HG02943 (cell line): ENCODE measurements at regions not wholly inside any gene's neighbourhood (a gene's known extent, or its start where the extent isn't known, plus 50 kb on each side); places are given as distances from the start of the nearest gene placed in this dataset.
"Not testable (repeated sequence)": the region's sequence is repeated elsewhere in the genome, so short reads cannot be mapped to it uniquely, and the experiment has no call there.

ENCODE experiments used
- ATAC-seq: cut with Tn5 transposase; IDR thresholded peaks from one replicate; pipeline ENCODE4 v1.9.1; 2021; ENCODE audit warnings: mild to moderate bottlenecking, low read depth, moderate library complexity; ENCODE audit not compliant: unreplicated experiment

GRCh38 chr1:90826024-90826423, 108.9 kb upstream of the BARHL2 start:
- no peak for ATAC-seq

- ATAC-seq: no peak
Observed at GRCh38 chr1:90824551-90824950, 107.4 kb upstream of the BARHL2 start.

GRCh38 chr1:90823686-90824085, 106.6 kb upstream of the BARHL2 start:
- no peak for ATAC-seq

GRCh38 chr1:90821788-90822359, 104.8 kb upstream of the BARHL2 start:
- ATAC-seq: no peak

- no peak for ATAC-seq
Observed at GRCh38 chr1:90821152-90821787, 104.2 kb upstream of the BARHL2 start.

- ATAC-seq: no peak
Observed at GRCh38 chr1:90820745-90821144, 103.6 kb upstream of the BARHL2 start.

- no peak for ATAC-seq
Observed at GRCh38 chr1:90817399-90817798, 100.3 kb upstream of the BARHL2 start.

- ATAC-seq: not testable (repeated sequence)
Observed at GRCh38 chr1:90812237-90812636, 95.1 kb upstream of the BARHL2 start.

- not testable (repeated sequence) for ATAC-seq
Observed at GRCh38 chr1:90811444-90811950, 94.4 kb upstream of the BARHL2 start.

GRCh38 chr1:90810681-90811080, 93.6 kb upstream of the BARHL2 start:
- ATAC-seq: no peak

- no peak for ATAC-seq
Observed at GRCh38 chr1:90809996-90810395, 92.9 kb upstream of the BARHL2 start.

- no peak for ATAC-seq
Observed at GRCh38 chr1:90809093-90809492, 92.0 kb upstream of the BARHL2 start.

GRCh38 chr1:90807329-90807728, 90.2 kb upstream of the BARHL2 start:
- no peak for ATAC-seq

GRCh38 chr1:90802622-90803021, 85.5 kb upstream of the BARHL2 start:
- ATAC-seq: no peak

GRCh38 chr1:90800012-90800717, 83.1 kb upstream of the BARHL2 start:
- no peak for ATAC-seq

- ATAC-seq: no peak
Observed at GRCh38 chr1:90799326-90799725, 82.2 kb upstream of the BARHL2 start.

- no peak for ATAC-seq
Observed at GRCh38 chr1:90798883-90799282, 81.8 kb upstream of the BARHL2 start.

- ATAC-seq: no peak
Observed at GRCh38 chr1:90798344-90798743, 81.2 kb upstream of the BARHL2 start.

GRCh38 chr1:90795431-90795830, 78.3 kb upstream of the BARHL2 start:
- ATAC-seq: no peak

- ATAC-seq: no peak
Observed at GRCh38 chr1:90786709-90787108, 69.6 kb upstream of the BARHL2 start.

- ATAC-seq: no peak
Observed at GRCh38 chr1:90784186-90784847, 67.2 kb upstream of the BARHL2 start.
